ENCODE measurements at regions not wholly inside any gene's neighbourhood (a gene's known extent, or its start where the extent isn't known, plus 50 kb on each side); places are given as distances from the start of the nearest gene placed in this dataset.

DNA sequence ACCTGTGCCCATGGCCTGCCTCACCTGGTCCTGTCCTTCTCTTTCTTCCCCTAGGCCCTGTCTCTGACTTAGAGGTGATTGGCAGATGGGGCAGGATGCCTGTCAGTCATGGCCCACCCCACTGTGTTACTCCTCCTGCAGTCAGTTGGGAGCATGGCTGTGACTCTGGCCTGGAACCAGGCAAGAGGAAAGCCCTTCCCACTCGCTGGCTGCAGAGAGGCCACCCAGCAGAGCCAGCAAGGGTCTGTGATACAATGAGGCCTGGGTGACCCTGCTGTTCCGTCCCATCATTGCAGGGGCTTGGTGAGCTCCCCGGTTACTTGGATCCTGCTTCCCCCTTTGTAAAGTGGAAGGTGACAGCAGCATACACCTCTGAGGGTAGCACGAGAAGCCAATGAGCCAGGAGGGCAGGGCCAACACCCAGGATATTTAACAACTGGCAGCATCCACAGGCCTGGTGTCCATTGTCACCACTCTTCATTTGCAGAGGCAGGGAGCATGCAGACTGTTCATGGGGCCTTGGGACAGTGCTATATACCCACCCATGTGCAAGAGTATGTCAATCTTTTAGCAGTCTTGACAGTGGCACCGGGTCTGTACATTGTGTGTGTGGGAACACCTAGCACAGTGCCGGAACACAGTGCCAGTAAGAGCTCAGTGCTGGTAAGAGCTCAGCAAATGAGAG, 191.0 kb upstream of the C1orf174 start:
- Histone ChIP-seq H3K9me1 (replicated peaks; ENCODE audit: control insufficient read depth, extremely low read depth, insufficient read depth, low read length) (no peaks in the 10 kb centered on the region), H3K9ac (replicated peaks; ENCODE audit: extremely low read depth, insufficient read depth, low read length) (no peak overlapping the region), H3K9me3 (replicated peaks; ENCODE audit: control insufficient read depth, insufficient read depth, low read length) (peaks cover 4% of the 10 kb centered on the region), H3K4me1 (ENCODE audit: control insufficient read depth, extremely low read depth, insufficient read depth, low read length) (no peaks in the 10 kb centered on the region), H3K79me2 (ENCODE audit: control insufficient read depth, insufficient read depth, low read length) (no peaks in the 10 kb centered on the region), H3K27me3 (ENCODE audit: control insufficient read depth in 2 of 2, insufficient read depth in 2 of 2, low read length in 2 of 2) (no peaks in the 10 kb centered on the region), H3K4me2 (ENCODE audit: insufficient read depth, low read length) (no peak overlapping the region), H3K36me3 (ENCODE audit: control insufficient read depth in 2 of 2, extremely low read depth in 1 of 2, insufficient read depth in 2 of 2, low read length in 2 of 2) (no peaks in the 10 kb centered on the region), H3K4me3 (replicated peaks in 1 of 3; ENCODE audit: insufficient read depth in 1 of 3, low read depth in 1 of 3, low read length in 3 of 3) (no peak overlapping the region), H2AFZ (ENCODE audit: low read depth, low read length) (no peak overlapping the region), H3K27ac (ENCODE audit: insufficient read depth, low read depth, low read length) (no peak overlapping the region), H4K20me1 (replicated peaks; ENCODE audit: control insufficient read depth, extremely low read depth, insufficient read depth, low read length) (no peaks in the 10 kb centered on the region)
- dilution Hi-C loops (cut with MboI; ENCODE audit: extremely low pct_ligation_motif_present, low sequenced_read_pairs) (no loop called here), intact Hi-C loops (cut with micrococcal nuclease) (no loop called here)
- CTCF ChIA-PET = no interaction called here
- TF ChIP-seq POLR2AphosphoS5 (IDR thresholded peaks at IDR 0.05; ENCODE audit: insufficient read depth, low read depth, low read length) (no peak), MYC (IDR thresholded peaks at IDR 0.05; ENCODE audit: low read depth, low read length) (no peak), EZH2 (IDR thresholded peaks at IDR 0.05; ENCODE audit: borderline replicate concordance, low read depth, low read length, severe bottlenecking) (no peak), JUN (IDR thresholded peaks at IDR 0.05; ENCODE audit: borderline replicate concordance, insufficient read depth, insufficient read length, low read depth) (no peak), POLR2A (IDR thresholded peaks at IDR 0.05; ENCODE audit: low read depth, low read length) (no peak), FOS (IDR thresholded peaks at IDR 0.05; ENCODE audit: borderline replicate concordance, insufficient read depth, low read length) (no peak), MAX (IDR thresholded peaks at IDR 0.05; ENCODE audit: insufficient read depth, insufficient read length) (no peak), GATA2 (IDR thresholded peaks at IDR 0.05; ENCODE audit: insufficient read depth, insufficient read length, low read depth, low read length) (no peak)
- FAIRE-seq (no peak), DNase-seq (ENCODE audit: low read depth, low spot score) (no peak)
- no TSS peak for BruUV-seq (replicated peaks)
- POLR2A ChIA-PET = no interaction called here

GRCh38 chr1:4091996-4092395, 191.9 kb upstream of the C1orf174 start:
- Histone ChIP-seq H3K9me3 (replicated peaks; ENCODE audit: control insufficient read depth, insufficient read depth, low read length) (peaks cover 4% of the 10 kb centered on the region), H4K20me1 (replicated peaks; ENCODE audit: control insufficient read depth, extremely low read depth, insufficient read depth, low read length) (no peaks in the 10 kb centered on the region), H3K4me1 (ENCODE audit: control insufficient read depth, extremely low read depth, insufficient read depth, low read length) (no peaks in the 10 kb centered on the region), H2AFZ (ENCODE audit: low read depth, low read length) (no peak overlapping the region), H3K4me2 (ENCODE audit: insufficient read depth, low read length) (no peak overlapping the region), H3K9me1 (replicated peaks; ENCODE audit: control insufficient read depth, extremely low read depth, insufficient read depth, low read length) (no peaks in the 10 kb centered on the region), H3K27me3 (ENCODE audit: control insufficient read depth in 2 of 2, insufficient read depth in 2 of 2, low read length in 2 of 2) (no peaks in the 10 kb centered on the region), H3K4me3 (replicated peaks in 1 of 3; ENCODE audit: insufficient read depth in 1 of 3, low read depth in 1 of 3, low read length in 3 of 3) (no peak overlapping the region), H3K9ac (replicated peaks; ENCODE audit: extremely low read depth, insufficient read depth, low read length) (no peak overlapping the region), H3K36me3 (ENCODE audit: control insufficient read depth in 2 of 2, extremely low read depth in 1 of 2, insufficient read depth in 2 of 2, low read length in 2 of 2) (no peaks in the 10 kb centered on the region), H3K79me2 (ENCODE audit: control insufficient read depth, insufficient read depth, low read length) (no peaks in the 10 kb centered on the region), H3K27ac (ENCODE audit: insufficient read depth, low read depth, low read length) (no peak overlapping the region)
- no peak for FAIRE-seq
- BruUV-seq (replicated peaks) = no TSS peak
- dilution Hi-C loops (cut with MboI; ENCODE audit: extremely low pct_ligation_motif_present, low sequenced_read_pairs) = no loop called here
- intact Hi-C loops (cut with micrococcal nuclease) = no loop called here
- TF ChIP-seq, protein P1, sequence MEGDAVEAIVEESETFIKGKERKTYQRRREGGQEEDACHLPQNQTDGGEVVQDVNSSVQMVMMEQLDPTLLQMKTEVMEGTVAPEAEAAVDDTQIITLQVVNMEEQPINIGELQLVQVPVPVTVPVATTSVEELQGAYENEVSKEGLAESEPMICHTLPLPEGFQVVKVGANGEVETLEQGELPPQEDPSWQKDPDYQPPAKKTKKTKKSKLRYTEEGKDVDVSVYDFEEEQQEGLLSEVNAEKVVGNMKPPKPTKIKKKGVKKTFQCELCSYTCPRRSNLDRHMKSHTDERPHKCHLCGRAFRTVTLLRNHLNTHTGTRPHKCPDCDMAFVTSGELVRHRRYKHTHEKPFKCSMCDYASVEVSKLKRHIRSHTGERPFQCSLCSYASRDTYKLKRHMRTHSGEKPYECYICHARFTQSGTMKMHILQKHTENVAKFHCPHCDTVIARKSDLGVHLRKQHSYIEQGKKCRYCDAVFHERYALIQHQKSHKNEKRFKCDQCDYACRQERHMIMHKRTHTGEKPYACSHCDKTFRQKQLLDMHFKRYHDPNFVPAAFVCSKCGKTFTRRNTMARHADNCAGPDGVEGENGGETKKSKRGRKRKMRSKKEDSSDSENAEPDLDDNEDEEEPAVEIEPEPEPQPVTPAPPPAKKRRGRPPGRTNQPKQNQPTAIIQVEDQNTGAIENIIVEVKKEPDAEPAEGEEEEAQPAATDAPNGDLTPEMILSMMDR (IDR thresholded peaks at IDR 0.05; ENCODE audit: extremely low read depth in 1 of 2, insufficient read depth in 1 of 2, low read depth in 1 of 2, low read length in 2 of 2) = no peak
- TF ChIP-seq POLR2A (IDR thresholded peaks at IDR 0.05; ENCODE audit: low read depth, low read length) = no peak
- TF ChIP-seq FOS (IDR thresholded peaks at IDR 0.05; ENCODE audit: borderline replicate concordance, insufficient read depth, low read length) = no peak
- TF ChIP-seq EZH2 (IDR thresholded peaks at IDR 0.05; ENCODE audit: borderline replicate concordance, low read depth, low read length, severe bottlenecking) = no peak
- TF ChIP-seq JUN (IDR thresholded peaks at IDR 0.05; ENCODE audit: borderline replicate concordance, insufficient read depth, insufficient read length, low read depth) = no peak
- no peak for TF ChIP-seq MYC (IDR thresholded peaks at IDR 0.05; ENCODE audit: low read depth, low read length)
- no peak for TF ChIP-seq MAX (IDR thresholded peaks at IDR 0.05; ENCODE audit: insufficient read depth, insufficient read length)
- TF ChIP-seq GATA2 (IDR thresholded peaks at IDR 0.05; ENCODE audit: insufficient read depth, insufficient read length, low read depth, low read length) = no peak
- TF ChIP-seq POLR2AphosphoS5 (IDR thresholded peaks at IDR 0.05; ENCODE audit: insufficient read depth, low read depth, low read length) = no peak
- CTCF ChIA-PET = no interaction called here
- DNase-seq (ENCODE audit: low read depth, low spot score) = no peak
- POLR2A ChIA-PET = no interaction called here
